ENCODE measurements at regions not wholly inside any gene's neighbourhood (a gene's known extent, or its start where the extent isn't known, plus 50 kb on each side); places are given as distances from the start of the nearest gene placed in this dataset.
"Not testable (repeated sequence)": the region's sequence is repeated elsewhere in the genome, so short reads cannot be mapped to it uniquely, and the experiment has no call there.

DNA sequence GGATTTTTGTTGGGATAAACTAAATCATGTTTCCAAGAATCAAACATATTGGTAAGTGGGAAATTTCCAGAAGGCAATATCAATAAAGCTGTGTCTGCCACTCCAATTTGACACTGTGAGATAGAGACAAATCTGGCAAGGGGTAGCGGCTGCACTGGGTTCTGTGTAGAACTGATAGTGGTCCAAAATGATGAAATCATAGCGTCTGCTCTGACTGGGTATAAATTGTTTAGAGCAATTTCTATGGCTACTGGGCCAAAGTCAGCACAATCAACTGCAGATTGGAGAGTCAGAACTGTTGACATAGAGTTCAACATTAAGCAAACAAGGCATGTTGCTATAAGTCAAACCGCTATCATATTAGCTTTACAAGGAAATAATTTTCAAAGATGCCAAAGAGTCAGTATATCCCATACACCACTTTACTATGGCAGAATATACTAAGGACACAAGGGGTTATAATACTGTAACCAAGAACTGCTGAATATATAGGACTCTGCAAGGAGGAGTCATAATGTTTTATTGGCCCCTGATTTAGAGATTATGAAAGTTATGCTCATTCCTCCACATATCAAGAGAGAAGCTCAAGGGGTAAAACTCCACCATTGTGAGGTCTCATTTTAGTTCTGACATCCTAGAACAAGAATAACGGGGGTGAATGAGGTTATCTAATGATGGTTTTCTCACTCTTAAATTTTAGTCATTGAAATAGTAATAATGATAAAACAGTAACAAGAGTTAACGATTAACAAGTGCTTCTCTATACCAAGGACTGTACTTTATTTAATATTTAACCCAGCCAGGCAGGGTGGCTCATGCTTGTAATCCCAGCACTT is 309.7 kb upstream of the GADL1 start:
- TF ChIP-seq, protein P1, sequence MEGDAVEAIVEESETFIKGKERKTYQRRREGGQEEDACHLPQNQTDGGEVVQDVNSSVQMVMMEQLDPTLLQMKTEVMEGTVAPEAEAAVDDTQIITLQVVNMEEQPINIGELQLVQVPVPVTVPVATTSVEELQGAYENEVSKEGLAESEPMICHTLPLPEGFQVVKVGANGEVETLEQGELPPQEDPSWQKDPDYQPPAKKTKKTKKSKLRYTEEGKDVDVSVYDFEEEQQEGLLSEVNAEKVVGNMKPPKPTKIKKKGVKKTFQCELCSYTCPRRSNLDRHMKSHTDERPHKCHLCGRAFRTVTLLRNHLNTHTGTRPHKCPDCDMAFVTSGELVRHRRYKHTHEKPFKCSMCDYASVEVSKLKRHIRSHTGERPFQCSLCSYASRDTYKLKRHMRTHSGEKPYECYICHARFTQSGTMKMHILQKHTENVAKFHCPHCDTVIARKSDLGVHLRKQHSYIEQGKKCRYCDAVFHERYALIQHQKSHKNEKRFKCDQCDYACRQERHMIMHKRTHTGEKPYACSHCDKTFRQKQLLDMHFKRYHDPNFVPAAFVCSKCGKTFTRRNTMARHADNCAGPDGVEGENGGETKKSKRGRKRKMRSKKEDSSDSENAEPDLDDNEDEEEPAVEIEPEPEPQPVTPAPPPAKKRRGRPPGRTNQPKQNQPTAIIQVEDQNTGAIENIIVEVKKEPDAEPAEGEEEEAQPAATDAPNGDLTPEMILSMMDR (IDR thresholded peaks at IDR 0.05; ENCODE audit: control insufficient read depth, extremely low read depth, insufficient read depth) = no peak
- no peak for DNase-seq (ENCODE audit: low read depth)
- H3K4me3 ChIP-seq (ENCODE audit: low read depth, low read length) = no peak overlapping the region

DNA sequence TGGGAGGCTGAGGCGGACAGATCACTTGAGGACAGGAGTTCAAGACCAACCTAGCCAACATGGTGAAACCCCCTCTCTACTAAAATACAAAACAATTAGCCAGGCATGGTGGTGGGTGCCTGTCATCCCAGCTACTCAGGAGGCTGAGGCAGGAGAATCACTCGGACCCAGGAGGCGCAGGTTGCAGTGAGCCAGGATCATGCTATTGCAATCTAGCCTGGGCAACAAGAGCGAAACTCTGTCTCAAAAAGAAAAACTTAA is 310.3 kb upstream of the GADL1 start:
- DNase-seq (ENCODE audit: low read depth); H3K4me3 ChIP-seq (ENCODE audit: low read depth, low read length): not testable (repeated sequence)

DNA sequence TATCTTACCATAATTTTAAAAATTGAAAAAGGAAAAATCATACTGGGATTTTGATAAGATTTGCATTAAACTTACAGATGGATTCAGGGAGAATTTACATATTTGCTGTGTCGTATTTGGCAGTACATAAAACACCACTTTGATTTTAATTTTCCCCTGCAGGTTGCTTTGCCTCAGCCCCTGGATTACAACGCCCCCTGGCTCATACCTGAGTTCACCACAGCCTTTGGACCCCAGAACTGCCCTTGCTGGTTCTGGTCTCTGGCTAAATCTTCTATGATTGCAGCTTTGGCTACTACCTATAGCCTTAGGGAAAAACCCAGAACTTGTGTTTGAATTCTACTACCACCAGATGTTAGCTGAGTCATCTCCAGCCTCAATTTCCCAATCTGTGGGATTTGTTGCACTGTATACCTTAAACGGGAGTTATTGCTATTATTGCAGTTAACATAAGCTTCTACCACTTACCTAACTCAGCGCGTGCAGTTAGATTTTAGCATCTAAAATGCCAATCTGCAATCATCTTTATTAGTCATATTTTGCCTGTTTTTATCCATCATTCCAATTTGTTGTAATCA is 315.7 kb upstream of the GADL1 start:
- no peak overlapping the region for H3K4me3 ChIP-seq (ENCODE audit: low read depth, low read length)
- DNase-seq (ENCODE audit: low read depth) = no peak
- TF ChIP-seq, protein P1 (IDR thresholded peaks at IDR 0.05; ENCODE audit: control insufficient read depth, extremely low read depth, insufficient read depth) = no peak

DNA sequence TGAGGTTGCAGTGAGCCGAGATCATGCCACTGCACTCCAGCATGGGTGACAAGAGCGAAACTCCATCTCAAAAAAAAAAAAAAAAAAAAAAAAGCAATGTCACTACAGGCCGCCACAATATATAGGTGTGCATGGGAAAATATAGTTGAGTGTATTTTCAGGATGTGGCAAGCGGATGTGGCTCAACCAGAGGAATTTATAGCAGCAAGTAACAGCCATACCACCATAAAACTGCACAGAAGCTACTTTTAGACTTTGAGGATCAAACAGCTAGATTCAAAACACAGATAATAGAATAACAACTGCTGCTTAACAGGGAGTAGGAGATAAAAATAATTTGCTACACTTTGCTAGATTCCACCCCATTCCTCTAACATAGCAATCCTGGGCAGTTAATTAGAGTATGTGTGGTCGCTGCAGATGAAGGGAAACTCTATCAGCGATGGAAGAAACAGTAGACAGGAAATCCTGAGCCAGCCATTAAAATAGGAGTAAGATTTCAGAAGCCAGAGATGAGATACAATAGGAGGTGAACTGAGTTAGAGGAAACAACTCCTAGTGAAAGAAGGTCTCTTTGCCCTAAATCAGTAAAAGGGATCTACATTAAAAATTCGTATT is 318.7 kb upstream of the STT3B start:
- DNase-seq (ENCODE audit: low read depth) = no peak
- H3K4me3 ChIP-seq (ENCODE audit: low read depth, low read length) = no peak overlapping the region
- TF ChIP-seq, protein P1 (IDR thresholded peaks at IDR 0.05; ENCODE audit: control insufficient read depth, extremely low read depth, insufficient read depth) = no peak

DNA sequence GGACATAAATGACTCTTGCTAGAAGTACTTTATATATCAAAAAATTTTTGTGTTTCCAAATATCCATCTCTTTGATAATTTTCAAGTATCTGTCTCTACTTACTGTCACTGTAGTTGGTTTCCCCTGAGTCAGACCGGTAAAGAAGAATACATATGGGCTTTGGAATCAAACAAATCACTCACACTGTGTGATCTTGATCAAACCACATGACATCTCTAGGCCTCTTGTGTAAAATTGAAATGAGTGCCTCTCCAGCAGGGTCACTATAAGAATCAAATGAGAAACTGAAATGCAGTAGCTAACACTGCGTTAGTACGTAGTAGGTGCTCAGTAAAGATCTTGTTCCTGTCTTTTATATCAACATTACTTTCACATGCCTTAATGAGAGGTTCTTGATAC is 314.6 kb upstream of the STT3B start:
- TF ChIP-seq, protein P1 (IDR thresholded peaks at IDR 0.05; ENCODE audit: control insufficient read depth, extremely low read depth, insufficient read depth) = no peak
- H3K4me3 ChIP-seq (ENCODE audit: low read depth, low read length) = no peak overlapping the region
- no peak for DNase-seq (ENCODE audit: low read depth)

DNA sequence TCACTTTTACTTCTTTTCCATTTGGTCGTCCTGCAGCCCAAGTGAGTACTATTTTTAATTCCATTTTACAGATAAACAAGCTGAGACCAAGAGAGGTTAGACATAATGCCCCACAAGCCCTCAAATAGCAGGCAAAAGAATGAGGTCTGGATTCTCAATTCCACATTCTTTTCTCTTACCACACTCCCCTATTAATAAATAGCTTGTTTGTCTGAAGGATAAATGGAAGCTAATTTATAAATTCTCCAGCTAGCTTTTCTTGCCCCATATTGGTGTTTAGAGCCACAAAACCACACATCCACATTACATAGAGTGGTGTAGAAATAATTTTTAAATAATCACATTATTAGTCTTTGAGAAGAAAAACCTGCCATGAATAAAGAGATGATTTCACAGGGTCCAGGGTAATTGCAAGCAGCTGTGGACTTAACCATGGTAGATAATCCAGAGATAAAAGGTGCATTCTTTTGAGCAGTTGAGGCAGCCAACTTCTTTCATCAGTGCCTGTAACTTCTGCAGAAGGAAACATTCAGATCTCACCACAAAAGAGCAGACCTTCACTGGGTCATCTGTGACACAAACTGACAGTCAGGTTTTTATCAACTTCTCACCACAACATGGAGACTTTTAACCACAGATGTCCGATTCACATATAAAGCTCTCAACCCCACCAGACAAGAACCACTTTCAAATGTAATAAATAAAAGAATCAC is 313.4 kb upstream of the STT3B start:
- TF ChIP-seq, protein P1 (IDR thresholded peaks at IDR 0.05; ENCODE audit: control insufficient read depth, extremely low read depth, insufficient read depth) = no peak
- no peak overlapping the region for H3K4me3 ChIP-seq (ENCODE audit: low read depth, low read length)
- DNase-seq (ENCODE audit: low read depth) = no peak

DNA sequence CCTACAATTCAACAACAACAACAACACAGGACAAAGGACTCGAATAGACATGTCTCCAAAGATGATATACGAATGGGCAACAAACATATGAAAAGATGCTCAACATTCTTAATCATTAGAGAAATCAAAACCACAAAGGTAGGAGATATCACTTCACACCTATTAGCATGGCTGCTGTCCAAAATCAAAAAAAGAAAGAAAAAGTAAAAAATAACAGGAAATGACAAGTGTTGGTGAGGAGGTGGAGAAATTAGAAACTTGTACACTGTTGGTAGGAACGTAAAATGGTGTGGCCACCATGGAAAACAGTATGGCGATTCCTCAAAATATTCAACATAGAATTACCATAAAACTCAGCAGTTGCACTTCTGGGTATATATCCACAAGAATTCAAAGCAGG is 312.3 kb upstream of the STT3B start:
- TF ChIP-seq, protein P1 (IDR thresholded peaks at IDR 0.05; ENCODE audit: control insufficient read depth, extremely low read depth, insufficient read depth) = no peak
- no peak overlapping the region for H3K4me3 ChIP-seq (ENCODE audit: low read depth, low read length)
- no peak for DNase-seq (ENCODE audit: low read depth)

All from LNCaP clone FGC (cell line).